ENCODE measurements at regions not wholly inside any gene's neighbourhood (a gene's known extent, or its start where the extent isn't known, plus 50 kb on each side); places are given as distances from the start of the nearest gene placed in this dataset.

GRCh38 chrY:17038439-17038838 lies 841.6 kb downstream of the CDY2B start:
- TF ChIP-seq CTCF (IDR thresholded peaks at IDR 0.05; ENCODE audit: low read depth, low read length, poor library complexity, severe bottlenecking), result no peak
- no peak for TF ChIP-seq EZH2phosphoT487 (IDR thresholded peaks at IDR 0.05; ENCODE audit: borderline replicate concordance, low read length)
